HG02610 (cell line): ENCODE measurements at regions not wholly inside any gene's neighbourhood (a gene's known extent, or its start where the extent isn't known, plus 50 kb on each side); places are given as distances from the start of the nearest gene placed in this dataset.

Source experiments
- ATAC-seq: cut with Tn5 transposase; IDR thresholded peaks from one replicate; pipeline ENCODE4 v1.9.1; 2021; ENCODE audit warnings: mild to moderate bottlenecking, moderate library complexity; ENCODE audit not compliant: unreplicated experiment

DNA sequence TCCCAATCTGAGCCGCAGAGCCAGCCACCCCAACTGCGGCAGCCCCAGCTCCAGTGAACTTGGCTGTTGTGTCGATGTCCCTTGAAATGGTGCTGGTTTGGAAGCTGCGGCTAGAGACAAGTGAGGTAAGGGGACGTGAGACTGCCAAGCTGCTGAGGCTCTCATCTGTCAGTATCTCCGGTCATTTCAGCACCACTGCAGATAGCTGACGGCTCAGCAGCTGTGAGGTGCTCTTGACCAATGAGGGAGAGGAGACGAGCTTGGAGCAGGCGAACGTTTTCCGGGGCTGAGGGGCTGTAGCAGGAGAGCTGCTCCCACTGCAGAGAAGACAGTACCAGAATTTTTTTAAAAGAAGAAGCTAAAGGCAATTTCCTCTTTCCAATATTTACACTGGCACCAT lies 175.5 kb upstream of the CASK start:
- ATAC-seq, result no peak

DNA sequence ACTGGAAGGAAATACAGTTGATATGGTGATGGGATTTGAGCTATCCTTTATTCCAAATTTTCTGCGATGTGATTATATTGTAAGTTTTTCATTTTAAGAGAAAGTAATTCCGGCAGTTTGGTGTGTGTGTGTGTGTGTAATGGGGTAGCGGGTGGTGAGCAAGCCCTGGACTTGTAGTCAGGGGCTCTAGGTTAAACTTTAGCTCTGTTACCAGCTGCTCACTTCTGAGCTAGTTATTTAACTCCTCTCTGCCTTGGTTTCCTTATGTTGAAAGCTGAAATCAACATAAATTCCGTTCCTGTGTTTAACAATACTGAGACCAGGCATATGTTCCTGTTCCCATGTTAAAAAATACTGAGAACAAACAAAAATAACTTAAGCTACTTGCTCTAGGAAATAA lies 174.1 kb upstream of the CASK start:
- no peak for ATAC-seq

- ATAC-seq, result no peak
Measured at GRCh38 chrX:42096265-42096920, 173.0 kb upstream of the CASK start.

- ATAC-seq, result no peak
Measured at GRCh38 chrX:42094218-42094617, 170.9 kb upstream of the CASK start.

DNA sequence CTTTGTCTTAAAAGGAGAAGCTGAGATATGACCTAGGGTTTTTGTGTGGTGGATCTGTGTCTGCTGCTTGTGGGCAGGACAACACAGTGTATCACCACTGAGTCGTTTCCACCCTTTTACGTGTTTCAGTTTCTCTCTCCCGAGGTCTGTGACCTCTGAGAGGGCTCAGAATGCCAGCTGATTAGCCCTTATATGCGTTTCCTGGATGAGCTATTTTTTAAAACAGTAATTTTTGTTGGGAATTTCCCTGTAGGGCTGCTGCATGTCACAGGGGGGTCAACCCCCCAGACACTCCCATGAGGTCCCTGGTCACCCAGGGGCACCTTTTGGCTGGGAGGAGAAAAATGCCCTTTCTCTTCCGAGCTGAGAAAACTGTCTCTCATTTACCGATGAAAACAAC lies 170.4 kb upstream of the CASK start:
- no peak for ATAC-seq

- ATAC-seq, result no peak
Measured at GRCh38 chrX:42090395-42090794, 167.0 kb upstream of the CASK start.

GRCh38 chrX:42089031-42089430 lies 165.7 kb upstream of the CASK start:
- ATAC-seq, result no peak

- ATAC-seq, result no peak
Measured at GRCh38 chrX:42087960-42088359, 164.6 kb upstream of the CASK start.

DNA sequence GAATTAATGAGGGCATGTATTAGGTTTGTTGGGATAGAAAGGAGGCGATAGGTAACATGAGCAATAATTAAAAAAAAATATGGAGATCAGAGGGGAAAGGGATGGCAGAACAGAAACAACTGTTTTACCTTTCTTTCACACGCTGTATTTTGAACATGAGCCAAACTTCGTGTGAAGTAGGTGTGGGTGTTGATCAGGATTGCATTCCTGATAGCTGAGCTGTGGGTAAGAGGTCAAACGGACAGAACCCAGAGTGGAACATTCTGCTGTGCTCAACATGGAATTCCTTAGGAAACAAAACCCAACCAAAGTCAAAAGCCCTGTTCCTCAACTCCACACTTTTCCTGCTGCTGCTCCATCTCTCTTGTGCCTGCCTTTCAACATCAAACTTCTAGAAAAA lies 162.5 kb upstream of the CASK start:
- no peak for ATAC-seq

- no peak for ATAC-seq
Measured at GRCh38 chrX:42079968-42080367, 156.6 kb upstream of the CASK start.

DNA sequence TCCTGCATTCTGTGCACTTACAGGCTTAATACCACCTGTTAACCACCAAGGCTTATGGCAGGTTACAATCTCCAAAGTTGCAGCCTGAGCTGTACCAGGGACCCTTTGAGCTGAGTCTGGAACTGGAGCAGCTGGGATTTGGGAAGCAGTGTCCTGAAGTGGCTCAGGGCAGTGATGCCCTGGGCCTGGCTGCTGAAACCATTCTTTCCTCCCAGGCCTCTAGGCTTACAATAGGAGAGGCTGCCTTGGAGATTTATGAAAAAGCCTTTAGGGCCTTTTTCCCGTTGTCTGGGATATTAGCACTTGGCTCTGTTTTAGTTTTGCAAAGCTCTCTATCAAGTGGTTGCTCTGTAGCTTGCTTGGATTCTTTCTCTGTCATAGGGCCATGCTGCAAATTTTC lies 154.3 kb upstream of the CASK start:
- ATAC-seq, result no peak

GRCh38 chrX:42075032-42075431 lies 151.7 kb upstream of the CASK start:
- ATAC-seq, result no peak

- ATAC-seq, result no peak
Measured at GRCh38 chrX:42073448-42073847, 150.1 kb upstream of the CASK start.

DNA sequence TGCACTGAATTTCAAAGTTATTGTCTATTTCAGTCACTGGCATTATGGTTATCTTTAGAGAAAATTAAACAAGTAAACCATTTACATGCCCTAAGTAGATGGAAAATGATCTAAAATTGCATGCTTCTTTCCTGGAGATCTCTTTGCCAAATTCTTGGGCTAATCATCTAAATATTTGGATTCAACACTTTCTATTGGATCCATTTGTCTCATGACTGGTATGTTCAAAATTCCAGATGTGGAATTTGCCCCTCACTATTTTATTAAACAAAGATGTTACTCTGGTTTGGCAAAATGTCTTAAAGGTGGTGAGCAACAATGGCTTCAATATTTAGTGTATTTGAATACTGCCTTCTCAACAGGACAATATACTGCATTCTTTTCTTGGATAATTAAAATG lies 147.5 kb upstream of the CASK start:
- ATAC-seq, result no peak

DNA sequence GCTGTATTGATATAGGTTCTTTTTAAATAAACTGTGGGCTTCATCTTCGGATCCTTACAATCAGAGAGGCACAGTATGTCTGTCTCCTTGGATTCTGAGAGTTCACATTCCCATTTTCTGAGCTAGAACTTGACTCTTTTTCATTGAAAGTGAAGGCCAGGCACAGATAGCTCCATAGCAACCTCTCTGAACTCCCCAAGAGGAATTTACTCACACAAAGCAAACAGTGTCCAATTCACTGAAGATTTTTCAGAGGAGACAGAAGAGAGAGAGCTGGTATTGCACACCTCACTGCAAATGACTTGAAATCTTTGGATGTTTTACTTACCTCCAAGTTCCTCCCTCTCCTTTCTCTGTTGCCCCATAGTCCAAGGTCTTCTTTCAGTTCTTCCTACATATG lies 130.9 kb upstream of the CASK start:
- no peak for ATAC-seq

- ATAC-seq, result no peak
Measured at GRCh38 chrX:42050345-42050744, 127.0 kb upstream of the CASK start.

GRCh38 chrX:42047886-42048285 lies 124.5 kb upstream of the CASK start:
- ATAC-seq, result no peak

GRCh38 chrX:42028109-42028508 lies 104.8 kb upstream of the CASK start:
- ATAC-seq, result no peak

DNA sequence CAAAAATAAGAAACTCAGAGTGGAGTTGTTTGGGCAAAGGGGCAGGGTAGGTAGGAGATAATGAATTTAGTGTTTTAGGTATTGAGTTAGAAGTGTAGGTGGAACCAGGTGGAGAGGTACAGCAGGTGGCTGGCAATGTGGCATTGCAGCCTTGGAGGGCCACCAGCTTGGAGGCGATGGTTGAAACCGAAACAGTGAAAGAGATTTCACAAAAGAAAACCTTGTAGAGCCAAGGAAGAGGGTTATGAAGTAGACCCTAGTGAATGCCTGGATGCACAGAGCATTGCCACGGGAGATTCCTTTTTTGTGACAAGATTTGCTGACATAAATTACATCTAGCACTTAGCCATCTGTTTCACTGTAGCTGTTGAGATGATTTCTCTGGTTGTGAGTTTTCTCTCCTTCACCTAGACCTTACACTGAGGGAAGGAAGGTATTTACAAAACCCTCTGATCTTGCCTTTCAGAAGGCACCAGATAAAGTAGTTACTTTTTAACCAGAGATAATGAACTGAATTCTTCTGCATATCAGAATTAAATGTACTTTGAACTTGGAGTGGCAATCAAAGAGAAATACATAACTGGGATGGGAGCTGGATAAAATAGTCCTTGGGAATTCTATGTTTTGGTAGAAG lies 104.1 kb upstream of the CASK start:
- no peak for ATAC-seq

- no peak for ATAC-seq
Measured at GRCh38 chrX:42025861-42026260, 102.5 kb upstream of the CASK start.

DNA sequence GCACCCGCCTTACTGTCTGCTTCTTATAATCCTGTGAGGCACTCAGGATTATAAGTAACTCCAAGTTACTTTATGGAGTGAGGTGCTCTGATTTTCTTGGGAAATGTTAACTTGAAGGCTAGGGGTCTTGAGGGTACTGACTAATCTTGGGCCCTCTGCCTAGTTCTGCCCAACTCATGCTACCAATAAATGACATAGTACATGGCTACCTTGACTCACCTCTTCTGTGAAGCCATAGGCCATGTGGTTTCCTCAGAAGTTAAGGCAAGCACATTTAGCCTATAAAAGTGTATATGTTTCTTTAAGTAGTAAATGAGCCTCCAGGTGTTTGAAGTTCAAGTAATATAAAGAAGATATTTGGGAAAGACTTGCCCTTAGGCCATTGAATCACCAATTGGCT lies 99.8 kb upstream of the CASK start:
- no peak for ATAC-seq

GRCh38 chrX:42022158-42022557 lies 98.8 kb upstream of the CASK start:
- no peak for ATAC-seq

- ATAC-seq, result no peak
Measured at GRCh38 chrX:42021058-42021457, 97.7 kb upstream of the CASK start.
